HCT116 (cell line): ENCODE measurements at regions not wholly inside any gene's neighbourhood (a gene's known extent, or its start where the extent isn't known, plus 50 kb on each side); places are given as distances from the start of the nearest gene placed in this dataset.

Source experiments
- ATAC-seq: fragments of 200-7000 bp; cut with Tn5 transposase; 2 replicates; pipeline ENCODE4 v1.9.1; 2020; ENCODE audit warnings: mild to moderate bottlenecking, moderate library complexity
- BruUV-seq: library from RNA; stranded (reverse); fragments of 400-500 nt; replicated peaks from 2 replicates; lab custom pipeline; 2021; lab: Mats Ljungman, UMichigan
- CTCF ChIA-PET: fragments of 300-600 bp; sonication (Branson Sonifier 250); formaldehyde crosslinking; loops from one replicate; lab custom pipeline; 2021; ENCODE audit warnings: antibody characterized with exemption; lab: Charles Lee
- POLR2A ChIA-PET: fragments of 300-600, 350-600 bp; sonication (Branson Sonifier 250); formaldehyde crosslinking; loops from one replicate; lab custom pipeline; 2021; ENCODE audit warnings: antibody characterized with exemption; lab: Charles Lee
- RAD21 ChIA-PET, 2 experiments: fragments of 300-600 bp; sonication (Branson Sonifier 250); formaldehyde crosslinking; loops; one replicate each; lab custom pipeline; 2023; ENCODE audit warnings: low total read pairs in 2 of 2; ENCODE audit not compliant: uncharacterized antibody in 2 of 2, unreplicated experiment in 2 of 2, low non-redundant PET in 1 of 2; lab: Charles Lee
- DNase-seq: peaks from one replicate; pipeline ENCODE4 v3.0.0-alpha.2; 2010; ENCODE audit warnings: low read depth, low spot score
- H2AFZ ChIP-seq: fragments of 200-600 bp; shearing (Covaris generic), sonication (generic); 2 replicates; pipeline ENCODE4 v1.6.1; 2017; ENCODE audit warnings: low read depth, mixed run types, mixed read lengths, antibody characterized with exemption, low read length; ENCODE audit not compliant: poor library complexity, severe bottlenecking
- H3K27ac ChIP-seq: 2 replicates; pipeline ENCODE4 v1.5.1; 2012; ENCODE audit warnings: low read depth, low read length
- H3K27me3 ChIP-seq: fragments of 200-600 bp; sonication (generic); 2 replicates; pipeline ENCODE4 v1.6.1; 2016; ENCODE audit warnings: mixed run types, low read length, mixed read lengths; ENCODE audit not compliant: insufficient read depth
- H3K36me3 ChIP-seq, 2 experiments: fragments of 200-500 bp in 1 of 2; fragments of 200-600 bp in 1 of 2; sonication (Bioruptor generic) in 1 of 2; sonication (generic) in 1 of 2; 2 replicates each; pipeline versions ENCODE4 v1.5.1 to v1.6.1; 2014 to 2016; ENCODE audit warnings: low read length in 2 of 2, inconsistent platforms in 1 of 2, mixed read lengths in 1 of 2, mixed run types in 1 of 2; ENCODE audit not compliant: insufficient read depth in 2 of 2, control insufficient read depth in 1 of 2
- H3K4me1 ChIP-seq, 2 experiments: fragments of 200-600 bp in 1 of 2; sonication (generic) in 1 of 2; 2 replicates each; pipeline versions ENCODE4 v1.5.1 to v1.6.1; 2012 to 2017; ENCODE audit warnings: low read length in 2 of 2, inconsistent platforms in 1 of 2, mild to moderate bottlenecking in 1 of 2, mixed read lengths in 1 of 2, mixed run types in 1 of 2, moderate library complexity in 1 of 2; ENCODE audit not compliant: insufficient read depth in 2 of 2, control insufficient read depth in 1 of 2
- H3K4me2 ChIP-seq: fragments of 200-600 bp; sonication (generic); 2 replicates; pipeline ENCODE4 v1.6.1; 2017; ENCODE audit warnings: mixed run types, low read length, mixed read lengths
- H3K4me3 ChIP-seq, 2 experiments: fragments of 200-600 bp in 1 of 2; sonication (generic) in 1 of 2; replicated peaks in 1 of 2; 2 replicates each; pipeline ENCODE4 v1.5.1; 2011 to 2016; ENCODE audit warnings: low read length in 2 of 2, control low read depth in 1 of 2, low read depth in 1 of 2, mild to moderate bottlenecking in 1 of 2, mixed read lengths in 1 of 2, mixed run types in 1 of 2
- H3K79me2 ChIP-seq: fragments of 200-600 bp; sonication (generic); 2 replicates; pipeline ENCODE4 v1.6.1; 2017; ENCODE audit warnings: mild to moderate bottlenecking, mixed run types, low read length, moderate library complexity, mixed read lengths; ENCODE audit not compliant: insufficient read depth
- H3K9ac ChIP-seq: fragments of 200-600 bp; sonication (generic); 2 replicates; pipeline ENCODE4 v1.6.1; 2016; ENCODE audit warnings: low read length, mixed read lengths
- H3K9me2 ChIP-seq: fragments of 200-600 bp; sonication (generic), shearing (Covaris generic); 2 replicates; pipeline ENCODE4 v1.6.1; 2017; ENCODE audit warnings: mixed run types, mild to moderate bottlenecking, moderate library complexity; ENCODE audit not compliant: insufficient read depth
- H3K9me3 ChIP-seq, 2 experiments: fragments of 200-500 bp in 1 of 2; fragments of 200-600 bp in 1 of 2; sonication (Bioruptor generic) in 1 of 2; sonication (generic) in 1 of 2; 2 replicates each; pipeline ENCODE4 v1.6.1; 2014 to 2017; ENCODE audit warnings: low read length in 2 of 2, mixed read lengths in 2 of 2, inconsistent platforms in 1 of 2, low read depth in 1 of 2, mild to moderate bottlenecking in 1 of 2, mixed run types in 1 of 2, moderate library complexity in 1 of 2; ENCODE audit not compliant: control insufficient read depth in 1 of 2, insufficient read depth in 1 of 2
- H4K20me1 ChIP-seq: fragments of 200-600 bp; sonication (generic), shearing (Covaris generic); 2 replicates; pipeline ENCODE4 v1.6.1; 2017; ENCODE audit warnings: mixed run types, mild to moderate bottlenecking, moderate library complexity; ENCODE audit not compliant: insufficient read depth
- ATF3 ChIP-seq: IDR thresholded peaks from 2 replicates; pipeline ENCODE4 v1.6.1; 2012
- CBX3 ChIP-seq: IDR thresholded peaks from 2 replicates; pipeline ENCODE4 v1.6.1; 2012; ENCODE audit warnings: low read depth
- CEBPB ChIP-seq: IDR thresholded peaks from 2 replicates; pipeline ENCODE4 v1.6.1; 2012; ENCODE audit warnings: low read depth
- EGR1 ChIP-seq: IDR thresholded peaks from 2 replicates; pipeline ENCODE4 v1.6.1; 2012; ENCODE audit warnings: low read depth
- ELF1 ChIP-seq: IDR thresholded peaks from 2 replicates; pipeline ENCODE4 v1.6.1; 2012; ENCODE audit warnings: low read depth, borderline replicate concordance
- EZH2 ChIP-seq: fragments of 200-600 bp; sonication (generic); IDR thresholded peaks from 2 replicates; pipeline ENCODE4 v1.6.1; 2017; ENCODE audit warnings: antibody characterized with exemption, mixed run types
- EZH2phosphoT487 ChIP-seq: fragments of 200-600 bp; IDR thresholded peaks from 2 replicates; pipeline ENCODE4 v1.6.1; 2018; ENCODE audit warnings: antibody characterized with exemption, borderline replicate concordance
- POLR2A ChIP-seq: IDR thresholded peaks from 2 replicates; pipeline ENCODE4 v1.7.0; 2011; ENCODE audit warnings: borderline replicate concordance; ENCODE audit not compliant: insufficient read depth, insufficient read length; ENCODE audit errors: extremely low read depth
- POLR2AphosphoS5 ChIP-seq: IDR thresholded peaks from 2 replicates; pipeline ENCODE4 v1.6.1; 2011; ENCODE audit warnings: mild to moderate bottlenecking, low read depth, low read length, moderate library complexity
- SP1 ChIP-seq: IDR thresholded peaks from 2 replicates; pipeline ENCODE4 v1.6.1; 2012; ENCODE audit warnings: low read depth
- YY1 ChIP-seq: IDR thresholded peaks from 2 replicates; pipeline ENCODE4 v1.6.1; 2011; ENCODE audit warnings: low read length, low read depth, moderate library complexity, mild to moderate bottlenecking; ENCODE audit not compliant: insufficient replicate concordance; ENCODE audit errors: extremely low read depth
- ZBTB33 ChIP-seq: IDR thresholded peaks from 2 replicates; pipeline ENCODE4 v1.6.1; 2011; ENCODE audit warnings: mild to moderate bottlenecking, low read length, moderate library complexity; ENCODE audit not compliant: insufficient replicate concordance; ENCODE audit errors: extremely low read depth
- ZFX ChIP-seq: fragments of 450-650 bp; IDR thresholded peaks from 2 replicates; pipeline ENCODE4 v1.6.1; 2017
- ZNF274 ChIP-seq: fragments of 200-500 bp; sonication (Bioruptor generic); IDR thresholded peaks from 2 replicates; pipeline ENCODE4 v1.6.1; 2014; ENCODE audit warnings: mild to moderate bottlenecking, low read depth, low read length, inconsistent platforms
- intact Hi-C: fragments of 100-400 bp; cut with micrococcal nuclease; formaldehyde crosslinking; loops from 2 replicates; pipeline ENCODE4 v1.10.0; 2022

GRCh38 chr10:2399482-2399881, 662.2 kb upstream of the ADARB2 start:
- TF ChIP-seq CEBPB: no peak
- TF ChIP-seq SP1: no peak
- TF ChIP-seq CBX3: no peak
- TF ChIP-seq ZNF274: no peak
- TF ChIP-seq ZBTB33: no peak
- no peak for TF ChIP-seq POLR2A
- no peak for TF ChIP-seq ZFX
- TF ChIP-seq YY1: no peak
- no peak for TF ChIP-seq EZH2phosphoT487
- no peak for TF ChIP-seq EZH2
- TF ChIP-seq ELF1: no peak
- no peak for TF ChIP-seq ATF3
- TF ChIP-seq EGR1: no peak
- no peak for TF ChIP-seq POLR2AphosphoS5
- Histone ChIP-seq H3K27ac (no peak overlapping the region), H3K9ac (no peak overlapping the region), H3K27me3 (no peaks in the 10 kb centered on the region), H3K4me2 (no peak overlapping the region), H3K9me3 (peaks cover 11 to 17% of the 10 kb centered on the region in 2 experiments; a peak in 2 of 4 replicates), H3K79me2 (no peaks in the 10 kb centered on the region), H4K20me1 (no peaks in the 10 kb centered on the region), H2AFZ (no peak overlapping the region), H3K36me3 (no peaks in the 10 kb centered on the region), H3K4me3 (no peak overlapping the region), H3K9me2 (no peaks in the 10 kb centered on the region), H3K4me1 (no peaks in the 10 kb centered on the region)
- ChIA-PET POLR2A (no interaction called here), CTCF (no interaction called here), RAD21 (no interaction called here)
- intact Hi-C loops: no loop called here
- no peak for ATAC-seq
- no peak for DNase-seq
- BruUV-seq: no TSS peak
